Stomach (tissue), 4 donors: ENCODE measurements at regions not wholly inside any gene's neighbourhood (a gene's known extent, or its start where the extent isn't known, plus 50 kb on each side); places are given as distances from the start of the nearest gene placed in this dataset.
"Not testable (repeated sequence)": the region's sequence is repeated elsewhere in the genome, so short reads cannot be mapped to it uniquely, and the experiment has no call there.

Source experiments
- POLR2A ChIP-seq, 4 donors: fragments of 450-650 bp; IDR thresholded peaks; one replicate each; pipeline ENCODE4 v1.6.1; 2016; ENCODE audit warnings: antibody characterized with exemption in 4 of 4, control low read depth in 2 of 4, mild to moderate bottlenecking in 1 of 4, moderate library complexity in 1 of 4
- TF ChIP-seq, protein P1 (sequence below), 7 experiments: fragments of 450-650 bp in 4 of 7; fragments of 200-600 bp in 3 of 7; sonication (generic) in 3 of 7; IDR thresholded peaks; one replicate each; pipeline ENCODE4 v1.5.1; 2016 to 2019; ENCODE audit warnings: antibody characterized with exemption in 7 of 7, control low read depth in 2 of 7, mild to moderate bottlenecking in 1 of 7

DNA sequence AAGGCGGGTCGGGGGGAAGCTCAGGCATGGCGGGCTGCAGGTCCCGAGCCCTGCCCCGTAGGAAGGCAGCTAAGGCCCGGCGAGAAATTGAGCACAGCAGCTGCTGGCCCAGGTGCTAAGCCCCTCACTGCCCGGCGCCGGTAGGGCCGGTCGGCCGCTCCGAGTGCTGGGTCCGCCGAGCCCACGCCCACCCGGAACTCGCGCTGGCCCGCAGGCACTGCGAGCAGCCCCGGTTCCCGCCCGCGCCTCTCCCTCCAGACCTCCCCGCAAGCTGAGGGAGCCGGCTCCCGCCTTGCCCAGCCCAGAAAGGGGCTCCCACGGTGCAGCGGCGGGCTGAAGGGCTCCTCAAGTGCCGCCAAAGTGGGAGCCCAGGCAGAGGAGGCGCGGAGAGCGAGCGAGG is 209.9 kb downstream of the TRIB2 start:
- not testable (repeated sequence) for TF ChIP-seq POLR2A (IDR thresholded peaks at IDR 0.05)
- TF ChIP-seq, protein P1, sequence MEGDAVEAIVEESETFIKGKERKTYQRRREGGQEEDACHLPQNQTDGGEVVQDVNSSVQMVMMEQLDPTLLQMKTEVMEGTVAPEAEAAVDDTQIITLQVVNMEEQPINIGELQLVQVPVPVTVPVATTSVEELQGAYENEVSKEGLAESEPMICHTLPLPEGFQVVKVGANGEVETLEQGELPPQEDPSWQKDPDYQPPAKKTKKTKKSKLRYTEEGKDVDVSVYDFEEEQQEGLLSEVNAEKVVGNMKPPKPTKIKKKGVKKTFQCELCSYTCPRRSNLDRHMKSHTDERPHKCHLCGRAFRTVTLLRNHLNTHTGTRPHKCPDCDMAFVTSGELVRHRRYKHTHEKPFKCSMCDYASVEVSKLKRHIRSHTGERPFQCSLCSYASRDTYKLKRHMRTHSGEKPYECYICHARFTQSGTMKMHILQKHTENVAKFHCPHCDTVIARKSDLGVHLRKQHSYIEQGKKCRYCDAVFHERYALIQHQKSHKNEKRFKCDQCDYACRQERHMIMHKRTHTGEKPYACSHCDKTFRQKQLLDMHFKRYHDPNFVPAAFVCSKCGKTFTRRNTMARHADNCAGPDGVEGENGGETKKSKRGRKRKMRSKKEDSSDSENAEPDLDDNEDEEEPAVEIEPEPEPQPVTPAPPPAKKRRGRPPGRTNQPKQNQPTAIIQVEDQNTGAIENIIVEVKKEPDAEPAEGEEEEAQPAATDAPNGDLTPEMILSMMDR (IDR thresholded peaks at IDR 0.05): not testable (repeated sequence)
